ENCODE measurements at regions not wholly inside any gene's neighbourhood (a gene's known extent, or its start where the extent isn't known, plus 50 kb on each side); places are given as distances from the start of the nearest gene placed in this dataset.

DNA sequence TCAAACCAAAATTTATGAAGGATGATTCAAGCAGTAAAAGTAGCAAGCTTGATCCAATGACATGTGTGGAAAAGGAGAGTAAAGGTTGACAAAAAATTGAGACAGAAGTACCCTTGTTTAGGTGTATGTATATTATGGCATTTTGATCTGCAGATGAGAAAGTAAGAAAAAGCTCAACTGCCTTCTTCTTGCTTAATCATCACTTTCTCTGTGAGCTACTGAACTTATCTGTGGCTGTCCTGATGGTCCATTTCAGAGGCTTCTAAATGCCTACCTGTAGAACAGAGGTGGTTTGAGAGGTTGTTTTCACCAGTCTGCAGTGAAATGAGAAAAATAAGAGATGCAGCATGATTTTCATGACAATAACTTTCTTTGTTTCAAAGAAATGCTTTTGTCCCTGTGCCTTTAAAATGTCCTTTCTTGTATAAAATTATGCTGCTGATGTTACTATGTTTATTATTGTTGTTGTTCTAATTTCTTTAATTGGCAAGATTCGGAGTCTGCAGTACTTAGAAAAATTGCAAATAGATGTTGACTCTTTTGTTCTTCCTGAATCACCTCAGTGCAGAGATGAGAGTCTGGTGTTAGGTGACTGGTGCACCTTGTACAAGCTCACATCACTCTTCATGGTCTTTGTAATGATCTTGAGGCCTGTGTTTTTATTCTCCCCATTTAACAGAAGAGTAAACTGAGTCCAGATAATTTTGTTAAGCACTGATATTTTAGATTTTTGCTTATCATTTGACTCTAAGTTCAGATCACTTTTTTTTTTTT lies 821.9 kb downstream of the VRK1 start:
- intact Hi-C loops (cut with DNase I), result no loop called here
- DNase-seq (ENCODE audit: missing footprints) (no peak), ATAC-seq (no peak)

GRCh38 chr14:97620066-97620465 lies 822.9 kb downstream of the VRK1 start:
- intact Hi-C loops (cut with DNase I), result no loop called here
- DNase-seq (ENCODE audit: missing footprints) (no peak), ATAC-seq (no peak)

GRCh38 chr14:97624985-97625384 lies 827.8 kb downstream of the VRK1 start:
- ATAC-seq (no peak), DNase-seq (ENCODE audit: missing footprints) (no peak)
- intact Hi-C loops (cut with DNase I), result no loop called here

- intact Hi-C loops (cut with DNase I), result no loop called here
- no peak for ATAC-seq
- DNase-seq (ENCODE audit: missing footprints), result no peak
Observed at GRCh38 chr14:97625477-97625876, 828.3 kb downstream of the VRK1 start.

DNA sequence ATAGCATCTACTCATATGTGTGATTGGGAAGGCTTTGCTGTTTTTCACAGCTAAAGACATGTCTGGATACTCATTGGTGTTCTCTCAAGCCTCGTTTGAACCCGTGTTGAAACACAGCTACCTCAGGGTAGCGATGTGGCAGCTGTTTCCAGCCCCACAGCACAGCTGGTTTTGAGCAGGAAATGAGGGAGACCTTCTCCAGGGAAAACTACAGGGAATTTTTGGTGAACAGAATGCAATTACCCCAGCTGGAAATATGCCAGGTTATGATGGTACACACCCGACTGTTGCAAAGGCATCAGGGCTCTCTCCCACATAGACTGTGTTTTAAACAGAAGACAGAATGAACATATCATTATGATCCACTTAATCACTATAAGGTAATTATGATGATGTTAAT lies 828.9 kb downstream of the VRK1 start:
- DNase-seq (ENCODE audit: missing footprints), result no peak
- ATAC-seq, result no peak
- intact Hi-C loops (cut with DNase I), result no loop called here

DNA sequence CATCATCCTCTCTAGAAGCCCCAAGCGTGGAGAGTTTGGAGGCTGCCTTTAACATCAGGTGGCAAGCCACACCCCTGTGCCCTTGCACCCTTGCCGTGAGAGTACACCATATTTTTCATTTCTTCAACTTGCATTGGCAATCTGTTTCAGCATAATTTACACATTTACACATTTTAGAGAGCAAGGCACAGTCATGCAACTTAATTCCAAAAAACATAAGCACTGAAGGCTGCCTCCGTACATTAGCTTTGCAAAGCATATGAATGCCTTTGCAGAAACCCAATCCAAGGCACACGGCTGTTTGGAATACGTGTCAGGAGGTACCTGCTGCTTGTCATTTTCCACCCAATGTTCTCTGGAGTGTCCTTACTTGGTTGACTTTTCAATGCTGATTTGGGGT lies 833.1 kb downstream of the VRK1 start:
- ATAC-seq, result no peak
- no peak for DNase-seq (ENCODE audit: missing footprints)
- intact Hi-C loops (cut with DNase I), result no loop called here

DNA sequence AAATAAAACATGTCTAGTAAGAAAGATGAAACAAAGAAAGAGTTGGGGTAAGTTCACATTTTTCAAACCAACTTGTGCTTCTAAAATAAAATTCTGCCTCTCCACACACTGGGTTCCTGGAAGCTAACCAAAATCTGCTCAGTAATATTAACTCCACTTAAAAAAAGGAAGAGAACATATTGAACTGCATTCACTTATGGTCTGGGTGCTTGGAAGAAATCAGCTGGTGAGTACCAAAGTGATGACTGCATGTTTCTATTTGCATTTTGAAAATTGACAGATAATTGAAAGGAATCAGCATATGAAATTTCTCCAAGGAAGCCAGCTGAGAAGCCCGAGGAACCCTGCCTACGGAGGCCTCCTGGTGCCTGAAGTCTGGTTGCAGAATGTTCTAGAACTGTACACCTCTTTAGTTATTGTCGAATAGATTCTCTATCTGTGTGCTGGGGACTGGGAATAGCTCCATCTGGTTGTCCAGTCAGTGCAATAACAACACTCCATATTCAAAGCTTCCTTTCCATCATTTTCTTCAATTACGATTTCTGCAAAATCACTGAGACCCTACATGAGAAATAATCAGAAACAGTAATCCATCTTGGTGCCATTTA lies 836.1 kb downstream of the VRK1 start:
- intact Hi-C loops (cut with DNase I), result no loop called here
- DNase-seq (ENCODE audit: missing footprints) (no peak), ATAC-seq (no peak)

GRCh38 chr14:97634751-97635150 lies 837.6 kb downstream of the VRK1 start:
- ATAC-seq (no peak), DNase-seq (ENCODE audit: missing footprints) (no peak)
- intact Hi-C loops (cut with DNase I), result no loop called here

- ATAC-seq (no peak), DNase-seq (ENCODE audit: missing footprints) (no peak)
- intact Hi-C loops (cut with DNase I), result no loop called here
Observed at GRCh38 chr14:97638864-97639263, 841.7 kb downstream of the VRK1 start.

GRCh38 chr14:97640031-97640430 lies 842.8 kb downstream of the VRK1 start:
- intact Hi-C loops (cut with DNase I), result no loop called here
- ATAC-seq, result no peak

DNA sequence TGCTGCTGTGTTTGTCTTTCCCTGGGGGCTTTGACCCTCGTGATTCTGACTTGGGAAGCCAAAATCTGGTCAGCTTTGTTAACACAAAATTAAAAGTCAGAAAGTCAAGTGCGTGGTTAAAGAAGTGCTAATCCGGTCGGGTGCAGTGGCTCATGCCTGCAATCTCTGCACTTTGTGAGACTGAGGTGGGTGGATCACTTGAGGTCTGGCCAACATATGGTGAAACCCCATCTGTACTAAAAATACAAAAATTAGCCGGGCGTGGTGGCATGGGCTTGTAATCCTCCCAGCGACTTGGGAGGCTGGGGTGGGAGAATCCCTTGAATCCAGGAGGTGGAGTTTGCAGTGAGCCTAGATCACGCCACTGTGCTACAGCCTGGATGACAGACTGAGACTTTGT lies 844.6 kb downstream of the VRK1 start:
- ATAC-seq, result no peak
- intact Hi-C loops (cut with DNase I), result no loop called here
- DNase-seq (ENCODE audit: missing footprints), result no peak

More at GRCh38 chr14:97640031-97640430, 842.8 kb downstream of the VRK1 start:
- no peak for DNase-seq (ENCODE audit: missing footprints)

DNA sequence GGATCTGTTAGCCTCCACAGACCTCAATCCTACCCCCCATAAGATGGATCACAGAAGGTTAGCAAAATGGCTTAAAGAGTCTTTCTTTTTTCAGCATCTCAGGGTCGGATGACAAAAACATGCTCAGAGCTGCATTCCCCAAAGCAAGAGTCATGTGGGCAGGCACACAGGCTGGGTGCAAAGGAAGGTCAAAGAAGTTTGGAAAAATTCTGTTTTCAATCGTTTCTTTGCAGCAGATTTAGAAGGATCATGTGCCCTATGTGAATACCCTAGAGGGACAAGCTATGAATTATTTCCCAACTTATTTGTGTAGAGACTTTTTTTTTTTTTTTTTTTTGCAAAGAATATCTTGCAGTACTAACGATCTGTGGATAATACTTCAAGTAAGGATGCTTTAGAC lies 845.4 kb downstream of the VRK1 start:
- intact Hi-C loops (cut with DNase I), result no loop called here
- DNase-seq (ENCODE audit: missing footprints) (no peak), ATAC-seq (no peak)

- ATAC-seq, result no peak
- no peak for DNase-seq (ENCODE audit: missing footprints)
- intact Hi-C loops (cut with DNase I), result no loop called here
Observed at GRCh38 chr14:97644365-97644764, 847.2 kb downstream of the VRK1 start.

GRCh38 chr14:97649752-97650151 lies 852.6 kb downstream of the VRK1 start:
- DNase-seq (ENCODE audit: missing footprints) (no peak), ATAC-seq (no peak)
- intact Hi-C loops (cut with DNase I), result no loop called here

- no peak for DNase-seq (ENCODE audit: missing footprints)
- ATAC-seq, result peak; percentile 76
- intact Hi-C loops (cut with DNase I), result no loop called here
Observed at GRCh38 chr14:97655169-97655948, 858.2 kb downstream of the VRK1 start.

DNA sequence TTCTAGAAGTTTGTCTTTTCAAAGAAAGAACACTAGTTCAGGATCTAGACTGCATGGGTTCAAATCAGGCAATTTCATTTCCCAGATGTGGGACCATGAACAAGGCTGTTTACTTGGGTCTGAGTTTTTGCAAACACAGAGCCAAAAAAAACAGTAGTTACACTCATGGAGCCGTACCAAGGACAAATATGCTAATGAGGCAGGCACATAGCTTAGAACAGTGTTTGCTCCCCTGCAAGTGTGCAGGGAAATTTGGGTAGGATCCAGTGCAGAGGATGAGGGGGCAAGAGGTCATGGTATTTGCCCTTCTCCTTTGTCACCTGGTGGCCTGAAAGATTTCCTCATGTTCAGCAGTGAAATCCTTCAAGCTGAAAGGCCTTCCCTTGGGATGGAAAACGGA lies 860.4 kb downstream of the VRK1 start:
- ATAC-seq (peak; percentile 17), DNase-seq (ENCODE audit: missing footprints) (no peak)
- intact Hi-C loops (cut with DNase I), result no loop called here

- ATAC-seq, result no peak
- DNase-seq (ENCODE audit: missing footprints), result no peak
- intact Hi-C loops (cut with DNase I), result no loop called here
Observed at GRCh38 chr14:97687944-97688630, 890.9 kb downstream of the VRK1 start.

- no peak for DNase-seq (ENCODE audit: missing footprints)
- intact Hi-C loops (cut with DNase I), result no loop called here
- ATAC-seq, result no peak
Observed at GRCh38 chr14:97688631-97689336, 891.6 kb downstream of the VRK1 start.

DNA sequence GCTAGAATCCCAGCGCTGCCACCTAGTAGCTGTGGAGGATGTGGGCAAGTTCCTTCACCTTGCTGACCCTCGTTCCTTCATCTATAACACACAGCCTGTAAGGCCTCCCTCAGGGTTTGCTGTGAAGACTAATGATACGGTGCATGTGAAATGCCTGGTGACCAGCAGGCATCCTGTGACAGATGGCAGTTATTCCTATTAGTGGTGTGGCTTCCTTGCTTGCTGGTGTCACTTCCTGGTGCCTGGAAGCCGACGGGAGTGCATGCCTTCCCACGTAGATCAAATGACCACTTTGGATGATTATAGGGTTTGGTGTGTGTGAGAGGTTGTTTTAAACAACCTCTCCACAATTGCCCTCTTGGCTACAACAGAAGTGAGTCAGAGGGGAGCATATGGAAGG lies 894.9 kb downstream of the VRK1 start:
- DNase-seq (ENCODE audit: missing footprints) (no peak), ATAC-seq (no peak)
- intact Hi-C loops (cut with DNase I), result no loop called here

All from Right ventricle myocardium inferior (tissue), 1 donor.